Muscle of arm (tissue), 1 donor: ENCODE measurements at regions not wholly inside any gene's neighbourhood (a gene's known extent, or its start where the extent isn't known, plus 50 kb on each side); places are given as distances from the start of the nearest gene placed in this dataset.
"Not testable (repeated sequence)": the region's sequence is repeated elsewhere in the genome, so short reads cannot be mapped to it uniquely, and the experiment has no call there.

Source experiments
- DNase-seq: peaks from one replicate; pipeline ENCODE4 v3.0.0-alpha.2; 2013

DNA sequence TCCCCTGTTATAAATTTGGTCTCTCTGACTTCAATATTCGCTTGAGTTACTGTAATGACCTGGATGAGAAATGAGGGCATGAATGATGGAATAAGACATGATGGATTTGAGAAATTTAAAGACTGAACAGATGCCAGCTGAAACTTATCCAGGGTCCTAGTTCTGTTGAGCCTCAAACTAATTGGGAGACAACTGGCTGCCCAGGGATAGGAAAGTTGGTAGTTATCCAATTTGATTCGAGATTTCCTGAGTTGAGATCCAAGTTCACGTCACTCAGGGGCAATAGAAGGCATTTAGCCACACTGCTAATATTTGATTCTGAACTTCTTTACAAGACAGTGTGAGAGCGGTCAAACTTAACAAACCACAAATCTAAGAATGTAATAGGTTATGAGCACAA lies 159.0 kb upstream of the CXCL13 start:
- no peak for DNase-seq

DNA sequence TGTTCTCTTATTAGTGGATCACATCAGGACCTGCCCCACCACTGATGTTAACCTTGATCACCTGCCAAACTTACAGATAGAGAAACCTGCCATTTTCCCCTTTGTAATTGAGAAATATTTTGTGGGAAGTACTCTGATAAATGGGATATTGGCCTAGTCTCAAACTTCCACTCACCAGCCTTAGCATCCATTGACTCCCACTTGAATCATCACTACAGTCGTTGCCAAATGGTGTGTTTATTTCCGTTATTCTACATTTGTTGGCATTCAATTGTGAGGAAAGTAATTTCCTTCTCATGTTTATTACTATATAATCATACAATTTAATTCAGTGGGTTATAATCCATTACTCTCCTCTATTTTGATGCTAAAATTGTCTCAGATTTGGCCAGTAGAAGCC lies 156.4 kb upstream of the CXCL13 start:
- no peak for DNase-seq

DNA sequence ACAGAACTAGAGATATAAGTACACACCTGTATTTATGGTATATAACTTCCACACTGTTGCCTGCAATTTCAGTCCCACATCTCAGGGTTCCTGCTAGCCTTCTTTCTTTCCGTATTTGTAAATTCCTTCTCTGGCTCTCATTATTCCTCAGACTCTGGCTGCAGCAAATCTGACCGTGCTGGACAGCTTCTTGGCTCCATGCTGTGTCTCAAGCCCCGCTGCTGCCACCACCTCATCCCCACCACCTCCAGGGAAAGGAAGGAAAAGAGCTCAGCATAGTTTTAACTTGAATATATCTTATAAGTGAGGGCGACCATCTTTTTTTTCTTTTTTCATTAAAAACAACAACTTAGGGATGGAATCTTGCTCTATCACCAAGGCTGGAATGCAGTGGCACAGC lies 155.6 kb upstream of the CXCL13 start:
- DNase-seq = no peak

DNA sequence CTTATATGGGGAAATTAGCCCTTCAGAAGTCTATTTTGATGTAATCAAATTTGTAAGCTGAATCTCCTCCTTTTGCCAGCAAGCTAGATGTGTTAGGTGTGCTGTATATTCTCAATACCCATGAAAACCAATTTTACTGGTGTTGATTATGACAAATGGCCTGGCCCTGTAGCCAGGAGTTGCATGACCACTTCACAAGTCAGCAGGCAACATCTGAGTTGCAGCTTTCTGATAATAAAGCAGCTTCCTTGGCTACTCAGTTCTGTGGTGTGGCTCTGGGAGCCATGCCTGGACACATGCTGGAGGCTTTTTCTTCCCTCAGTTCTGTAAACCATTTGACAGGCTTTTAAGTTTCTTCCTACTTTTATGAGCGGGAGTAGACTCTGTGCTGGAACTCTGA lies 154.1 kb upstream of the CXCL13 start:
- no peak for DNase-seq

DNA sequence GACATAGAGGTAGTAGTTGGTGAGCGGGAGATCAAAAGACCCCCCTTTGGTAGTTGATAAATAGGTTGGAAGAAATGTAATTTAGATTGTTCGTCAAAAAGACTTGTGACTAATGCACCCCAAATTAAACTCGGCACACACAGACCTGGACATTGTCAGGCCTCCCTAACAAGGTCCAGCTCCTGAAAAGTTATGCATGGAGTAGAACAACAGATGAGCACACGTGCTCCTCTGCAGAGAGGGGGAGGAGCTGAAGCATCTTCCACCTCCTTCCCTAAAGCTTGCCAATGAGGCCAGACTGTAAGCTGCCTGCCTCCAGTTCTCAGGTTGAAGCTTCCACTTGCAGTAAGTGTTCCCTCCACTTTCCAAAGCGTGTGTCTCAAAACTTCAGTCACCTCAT lies 153.5 kb upstream of the CXCL13 start:
- not testable (repeated sequence) for DNase-seq

DNA sequence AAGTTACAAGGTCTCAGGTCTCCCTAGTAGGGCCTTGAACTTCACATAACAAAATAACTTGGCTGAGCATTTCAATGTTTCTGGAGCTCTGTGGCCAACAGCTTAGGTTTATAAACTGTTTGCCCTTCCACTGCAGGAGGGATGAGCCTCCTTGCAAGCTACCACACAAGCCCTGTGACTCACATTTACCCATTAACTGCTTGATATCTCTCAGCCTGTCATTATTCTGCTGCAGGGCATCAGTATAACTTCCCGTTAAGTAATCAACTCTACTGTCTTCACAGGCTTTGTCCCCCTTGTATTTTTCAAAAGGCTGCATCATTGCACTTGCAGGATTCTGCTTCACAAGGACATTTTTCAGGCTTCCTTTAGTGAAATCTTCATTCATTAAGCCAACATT lies 151.7 kb upstream of the CXCL13 start:
- no peak for DNase-seq

DNA sequence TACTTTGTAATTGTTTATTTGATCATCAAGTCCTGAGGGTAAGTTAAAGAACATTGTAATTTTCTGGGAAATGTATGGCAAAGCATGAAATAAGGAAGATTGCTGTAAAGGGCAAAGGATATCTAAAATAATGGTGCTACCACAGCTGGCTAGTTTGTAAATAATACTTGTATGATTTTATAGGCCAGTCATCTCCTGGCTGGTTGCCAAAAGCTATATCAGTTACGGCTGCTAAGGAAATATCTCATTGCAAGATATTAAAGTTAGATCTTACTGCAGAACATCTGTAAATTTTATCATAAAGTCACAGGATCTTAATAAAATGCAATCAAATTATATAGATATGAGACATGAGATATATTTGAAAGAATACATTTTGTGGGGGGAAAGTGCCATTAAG lies 150.8 kb upstream of the CXCL13 start:
- no peak for DNase-seq

DNA sequence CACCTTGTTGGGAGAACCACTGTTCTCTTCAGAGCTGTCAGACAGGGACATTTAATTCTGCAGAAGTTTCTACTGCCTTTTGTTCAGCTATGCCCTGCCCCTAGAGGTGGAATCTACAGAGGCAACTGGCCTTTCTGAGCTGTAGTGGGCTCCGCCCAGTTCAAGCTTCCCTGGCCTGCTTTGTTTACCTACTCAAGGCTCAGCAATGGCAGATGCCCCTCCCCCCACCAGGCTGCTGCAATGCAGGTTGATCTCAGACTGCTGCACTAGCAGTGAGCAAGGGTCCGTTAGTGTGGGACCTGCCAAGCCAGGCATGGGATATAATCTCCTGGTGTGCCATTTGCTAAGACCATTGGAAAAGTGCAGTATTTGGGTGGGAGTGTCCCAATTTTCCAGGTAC lies 141.5 kb upstream of the CXCL13 start:
- DNase-seq = not testable (repeated sequence)

DNA sequence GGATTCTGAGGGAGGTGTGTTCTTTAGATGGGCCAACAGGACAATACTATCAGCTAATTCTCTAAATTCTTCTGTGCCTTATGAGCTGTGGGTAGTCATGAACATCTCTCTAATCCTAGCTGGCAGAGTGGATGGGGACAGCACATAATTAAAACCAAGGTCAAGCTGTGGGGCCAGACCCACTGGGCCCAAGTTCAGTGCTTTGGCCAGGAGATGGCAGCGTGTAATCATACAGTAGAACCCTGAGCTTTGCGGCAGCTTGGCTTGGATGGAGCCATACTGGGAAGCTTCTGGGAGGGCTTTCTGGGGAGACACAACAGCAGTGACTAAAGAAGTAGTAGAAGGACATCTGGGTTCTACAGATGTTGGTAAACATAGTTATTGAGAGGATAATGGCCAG lies 140.3 kb upstream of the CXCL13 start:
- no peak for DNase-seq

DNA sequence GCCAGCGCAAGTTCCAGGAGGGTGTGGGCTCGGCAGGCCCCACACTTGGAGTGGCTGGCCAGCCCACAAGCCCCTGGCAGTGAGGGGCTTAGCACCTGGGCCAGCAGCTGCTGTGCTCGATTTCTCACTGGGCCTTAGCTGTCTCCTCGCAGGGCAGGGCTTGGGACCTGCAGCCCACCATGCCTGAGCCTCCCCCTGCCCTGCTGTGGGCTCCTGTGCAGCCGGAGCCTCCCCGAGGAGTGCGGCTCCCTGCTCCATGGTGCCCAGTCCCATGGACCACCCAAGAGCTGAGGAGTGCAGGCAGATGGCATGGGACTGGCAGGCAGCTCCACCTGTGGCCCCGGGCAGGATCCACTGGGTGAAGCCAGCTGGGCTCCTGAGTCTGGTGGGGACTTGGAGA lies 139.2 kb upstream of the CXCL13 start:
- no peak for DNase-seq

DNA sequence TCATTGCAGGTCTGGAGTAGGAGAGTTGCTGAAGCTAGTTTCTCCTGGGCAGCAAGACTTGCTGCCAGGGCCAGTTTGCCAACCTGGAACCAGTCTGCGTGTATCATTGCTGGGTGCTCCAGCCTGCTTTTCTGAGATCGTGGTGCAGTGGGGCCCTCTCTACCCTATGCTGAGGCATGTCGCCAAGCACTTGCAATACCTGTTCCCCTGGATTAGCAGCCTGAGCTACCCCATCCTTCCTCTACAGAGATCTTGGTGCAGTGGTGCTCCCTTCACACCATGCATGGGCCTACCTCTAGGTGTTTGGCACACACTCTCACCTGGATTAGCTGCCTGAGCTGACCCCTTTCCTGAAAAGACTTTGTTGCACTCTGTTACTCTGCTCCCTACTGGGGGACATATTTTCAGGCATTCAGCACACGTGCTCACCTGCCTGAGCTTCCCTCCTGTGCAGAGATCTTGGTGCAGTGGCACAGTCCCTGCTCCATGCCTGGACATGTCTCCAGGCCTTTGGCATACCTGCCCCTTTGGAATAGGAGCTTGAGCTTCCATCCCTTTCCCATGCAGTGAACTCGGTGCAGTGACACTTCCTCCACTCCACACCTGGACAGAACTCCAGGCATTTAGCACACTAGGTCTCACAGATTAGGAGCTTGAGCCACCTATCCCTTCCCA lies 133.7 kb upstream of the CXCL13 start:
- DNase-seq = no peak

DNA sequence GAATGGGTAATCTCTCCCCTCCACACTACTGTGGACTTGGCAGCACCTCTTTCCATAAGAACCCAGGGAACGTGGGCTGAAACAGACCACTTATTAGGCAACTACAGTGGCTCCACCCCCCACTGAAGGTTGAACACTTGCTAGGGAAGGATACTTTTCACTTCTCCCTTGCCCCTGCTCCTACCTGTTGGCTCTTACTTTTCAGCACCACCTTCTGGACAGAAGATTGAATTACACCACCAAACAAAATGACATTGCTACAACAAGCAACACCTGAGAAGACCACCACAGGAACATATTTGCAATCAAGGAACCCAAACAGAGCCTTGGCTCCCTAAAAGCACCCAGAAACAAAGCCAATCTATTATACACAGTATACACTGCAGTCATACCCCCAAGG lies 132.1 kb upstream of the CXCL13 start:
- DNase-seq = no peak

DNA sequence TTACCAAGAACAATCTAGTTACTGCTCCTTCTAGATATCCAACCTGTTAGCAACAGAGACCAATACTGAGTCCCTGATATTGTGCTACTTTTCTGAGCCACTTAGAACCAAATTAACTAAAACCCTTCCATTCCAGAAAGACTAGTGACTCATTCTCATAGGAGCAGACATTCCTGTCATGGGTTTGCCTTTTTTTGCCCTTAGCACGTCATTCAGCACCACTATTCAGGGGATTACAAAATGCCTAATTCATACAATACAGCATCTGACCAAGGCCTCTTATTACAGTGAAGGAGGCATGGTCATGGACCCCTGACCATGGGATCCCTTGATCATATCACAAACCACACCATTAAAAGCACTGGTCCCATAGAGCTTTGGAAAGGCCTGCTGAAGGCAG lies 123.8 kb upstream of the CXCL13 start:
- no peak for DNase-seq

DNA sequence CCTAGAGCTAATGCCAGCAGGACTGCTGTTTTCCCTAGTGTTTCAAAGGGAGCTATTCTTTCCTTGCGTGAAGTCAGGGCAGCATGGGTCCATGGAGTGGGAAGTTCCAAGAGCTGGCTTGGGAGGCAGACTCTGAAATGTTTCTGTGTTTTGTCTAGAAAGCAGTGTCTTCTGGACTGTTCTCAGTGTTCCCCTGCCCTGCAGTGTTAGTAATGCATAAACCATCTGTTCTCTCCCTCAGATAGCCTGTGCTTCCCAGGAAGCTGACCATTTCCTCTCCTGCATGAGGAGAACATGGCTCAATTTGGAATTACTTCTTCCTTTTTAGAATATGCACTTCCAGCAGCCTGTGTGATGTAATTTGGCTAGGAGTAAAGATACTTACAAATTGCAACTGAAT lies 116.7 kb upstream of the CXCL13 start:
- no peak for DNase-seq

DNA sequence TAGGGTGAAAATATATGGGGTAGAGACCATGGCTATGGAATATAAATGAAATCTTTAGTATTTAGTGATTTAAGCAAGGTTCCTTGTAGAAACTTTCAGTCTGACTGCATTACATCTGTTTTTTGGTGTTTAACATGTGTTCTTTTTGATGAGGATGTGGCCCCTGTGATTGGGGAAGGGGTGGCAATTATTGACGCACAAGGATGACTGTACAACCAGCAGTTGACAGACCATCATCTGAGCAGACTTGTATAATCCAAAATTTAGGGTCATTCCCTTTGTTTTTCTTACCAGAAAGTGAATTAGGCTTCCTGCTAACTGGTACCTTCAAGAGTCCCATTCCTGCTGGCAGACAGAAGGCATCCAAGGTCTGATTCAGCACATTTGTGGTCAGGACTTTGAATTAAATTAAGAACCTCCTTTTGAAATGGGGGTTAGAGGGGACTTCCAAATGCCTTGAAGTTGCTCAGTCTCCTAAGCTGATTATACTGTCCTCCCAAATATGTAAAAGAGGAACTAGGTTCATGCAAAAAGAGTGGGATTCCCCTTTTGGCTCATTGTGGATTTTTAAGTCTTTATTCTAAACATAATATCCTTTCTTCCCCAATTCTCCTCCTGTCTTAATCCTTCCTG lies 112.4 kb upstream of the CXCL13 start:
- DNase-seq = no peak

DNA sequence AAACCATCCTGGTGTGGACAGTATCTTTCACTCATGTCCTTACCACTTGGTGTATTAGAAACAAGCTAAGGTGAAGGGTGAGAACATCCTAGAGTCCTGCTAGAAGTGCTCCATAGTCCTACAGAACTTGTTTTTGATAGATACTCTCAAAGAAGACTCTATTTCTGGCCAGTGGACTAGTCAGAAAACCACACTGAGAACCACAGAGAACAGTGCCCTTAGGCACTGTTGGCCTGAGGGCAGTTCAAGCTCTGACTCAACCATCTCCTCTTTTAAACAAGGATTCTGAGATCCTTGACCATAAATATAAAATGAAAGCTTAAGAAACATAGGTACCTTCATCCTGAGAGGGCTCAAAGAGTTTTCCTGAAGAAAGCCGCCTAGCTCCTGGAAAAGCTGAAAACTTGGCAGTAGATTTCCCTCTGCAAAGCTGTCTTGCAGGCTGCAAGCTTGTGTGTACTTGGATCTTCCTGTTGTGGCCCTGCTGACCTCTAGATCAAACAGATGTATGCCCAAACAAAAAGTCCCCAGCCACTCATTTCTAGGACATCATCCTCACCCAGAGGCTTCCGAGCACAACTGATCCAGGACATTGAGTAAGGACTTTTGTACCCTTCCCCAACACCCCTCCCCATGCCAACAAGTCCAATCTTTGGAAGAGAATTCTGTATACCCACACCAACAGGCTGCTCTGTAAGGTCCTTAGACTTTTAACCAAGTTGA lies 111.6 kb upstream of the CXCL13 start:
- no peak for DNase-seq

DNA sequence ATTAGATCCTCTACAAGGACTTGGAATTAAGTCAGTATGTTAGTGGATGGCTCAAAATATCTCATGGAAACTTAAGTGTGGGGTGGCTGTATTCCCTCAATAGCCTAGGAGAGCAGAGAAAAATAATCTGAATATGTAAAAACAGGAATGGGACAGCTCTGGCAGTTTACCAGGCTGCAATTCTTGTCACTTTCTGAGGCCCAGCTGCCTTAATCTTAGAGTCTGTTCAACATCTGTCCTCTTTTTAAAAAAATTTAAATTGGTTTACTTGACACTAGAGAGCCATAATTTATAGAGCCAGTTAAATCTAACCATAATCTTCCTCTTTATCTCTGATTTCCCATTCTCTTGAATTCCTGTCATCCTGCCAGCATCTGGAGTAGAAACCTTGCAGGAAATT lies 109.2 kb upstream of the CXCL13 start:
- no peak for DNase-seq

DNA sequence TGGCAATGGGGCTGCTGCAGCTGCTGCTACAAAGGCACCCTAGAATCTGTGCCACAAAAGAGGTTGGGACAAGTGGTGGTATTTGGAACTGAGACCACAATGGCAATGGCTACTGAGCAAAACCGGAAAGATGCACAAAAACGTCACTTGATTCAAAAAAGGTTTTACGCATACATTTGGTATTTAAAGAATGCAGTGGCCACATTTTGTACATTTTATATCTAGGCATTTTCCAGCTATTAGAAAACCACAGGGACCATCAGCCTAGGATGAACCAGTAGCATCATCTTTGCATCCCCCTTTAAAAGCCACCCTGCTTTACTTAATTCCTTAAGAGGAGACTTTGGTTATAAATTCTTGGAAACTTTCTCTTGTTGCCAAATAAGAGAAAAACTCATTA lies 104.8 kb upstream of the CXCL13 start:
- no peak for DNase-seq

DNA sequence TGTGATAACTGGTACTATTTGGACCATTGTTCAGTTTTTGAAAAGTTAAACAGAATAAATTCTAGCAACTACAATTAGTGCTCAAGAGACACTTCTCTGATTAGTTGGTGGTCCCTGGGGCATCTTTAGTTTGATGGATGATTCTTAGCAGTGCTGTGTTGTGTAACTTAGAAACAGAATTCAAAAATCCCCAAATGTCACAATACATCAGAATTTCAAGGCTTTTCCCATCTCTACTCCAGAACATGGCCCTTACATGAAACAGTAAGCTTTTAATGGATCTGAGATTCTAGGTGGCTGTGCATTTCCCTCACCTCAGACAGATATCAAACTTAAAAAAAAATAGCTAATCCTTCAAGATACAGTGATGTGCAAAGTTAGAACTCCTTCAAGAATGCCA lies 104.4 kb upstream of the CXCL13 start:
- no peak for DNase-seq

DNA sequence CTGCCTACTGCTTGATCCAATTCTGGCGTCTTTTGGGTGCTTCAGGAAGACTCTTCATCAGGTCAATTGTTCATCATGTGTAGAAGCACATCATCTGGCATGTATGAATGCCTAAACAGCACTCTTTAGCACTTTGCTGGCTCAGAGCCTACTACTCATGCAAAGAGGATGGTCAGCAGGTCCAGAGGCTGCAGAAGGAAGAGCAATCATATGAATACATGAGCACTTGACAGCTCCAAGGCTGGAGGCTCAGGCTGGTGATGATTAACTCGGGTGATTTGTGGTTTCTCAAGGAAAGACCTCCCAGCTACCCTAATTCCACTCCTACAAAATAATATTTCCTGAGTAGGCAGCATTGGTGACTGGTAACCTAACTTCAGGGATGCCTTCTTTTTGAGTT lies 103.8 kb upstream of the CXCL13 start:
- no peak for DNase-seq

DNA sequence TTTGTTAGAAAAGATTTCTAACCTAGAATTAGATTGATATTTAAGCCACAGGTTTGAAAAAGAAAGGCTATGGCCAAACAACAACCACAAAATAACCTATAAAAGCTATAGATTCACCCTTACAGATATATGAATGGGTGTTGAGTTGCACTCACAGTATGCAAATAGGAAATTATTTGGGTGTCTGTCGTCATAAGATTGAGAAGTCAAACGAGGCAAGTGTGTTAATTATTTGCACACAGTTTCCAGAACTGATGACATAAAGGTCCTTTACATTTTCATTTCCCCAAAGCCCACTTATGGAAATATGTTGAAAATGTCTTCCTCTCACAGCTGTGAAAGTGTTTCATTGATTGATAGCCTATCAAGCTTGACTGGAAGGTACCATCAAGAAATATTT lies 101.2 kb upstream of the CXCL13 start:
- no peak for DNase-seq

DNA sequence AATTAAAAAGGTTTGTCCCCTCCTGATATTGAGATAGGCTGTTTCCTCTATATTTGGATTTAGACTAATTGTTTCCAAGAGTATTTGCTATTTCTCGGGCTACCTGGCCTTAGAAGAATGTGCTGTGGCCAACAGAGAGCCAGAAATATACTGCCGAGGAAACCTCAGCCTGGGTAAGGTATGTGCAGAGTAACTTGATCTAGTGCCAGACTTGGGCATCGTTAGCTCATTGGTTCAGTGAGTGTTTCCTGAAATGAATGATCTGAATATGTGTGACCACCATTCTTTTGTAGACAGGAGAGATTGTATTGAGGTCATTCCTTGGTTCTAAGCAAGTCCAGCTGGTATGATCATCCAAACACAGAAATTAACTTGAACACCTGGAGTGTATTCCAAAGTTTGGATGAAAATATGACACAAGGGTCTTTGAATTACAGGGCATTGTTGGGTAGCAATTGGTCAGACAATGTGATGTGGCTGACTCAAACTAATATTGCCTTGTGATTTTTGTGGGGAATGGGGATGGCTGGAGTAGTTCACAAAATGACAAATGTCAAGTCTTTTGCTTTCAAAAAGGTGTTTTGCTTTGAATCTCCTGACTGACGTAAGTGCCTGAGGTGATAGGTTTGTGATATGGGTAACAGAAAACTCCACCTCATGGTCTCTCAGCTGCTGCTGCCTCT lies 100.2 kb upstream of the CXCL13 start:
- DNase-seq = no peak

DNA sequence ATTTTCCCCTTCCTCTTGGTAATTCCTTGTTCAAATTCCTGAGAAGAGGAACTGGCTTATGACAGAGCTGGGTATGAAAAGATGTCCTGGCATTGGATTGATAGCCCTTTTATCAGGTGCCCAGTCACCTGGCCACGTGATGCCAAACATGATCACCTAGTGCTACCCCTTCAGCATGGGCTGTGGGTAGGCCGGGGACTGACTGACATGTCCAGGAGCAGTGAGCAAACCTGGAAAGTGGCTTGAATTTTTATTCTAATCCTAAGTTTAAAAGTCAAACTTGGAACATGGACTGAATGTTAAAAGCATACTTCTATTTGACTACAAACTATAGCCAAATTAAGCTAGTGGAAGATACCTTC lies 99.7 kb upstream of the CXCL13 start:
- no peak for DNase-seq
